ENCODE measurements at regions not wholly inside any gene's neighbourhood (a gene's known extent, or its start where the extent isn't known, plus 50 kb on each side); places are given as distances from the start of the nearest gene placed in this dataset.
"Not testable (repeated sequence)": the region's sequence is repeated elsewhere in the genome, so short reads cannot be mapped to it uniquely, and the experiment has no call there.

DNA sequence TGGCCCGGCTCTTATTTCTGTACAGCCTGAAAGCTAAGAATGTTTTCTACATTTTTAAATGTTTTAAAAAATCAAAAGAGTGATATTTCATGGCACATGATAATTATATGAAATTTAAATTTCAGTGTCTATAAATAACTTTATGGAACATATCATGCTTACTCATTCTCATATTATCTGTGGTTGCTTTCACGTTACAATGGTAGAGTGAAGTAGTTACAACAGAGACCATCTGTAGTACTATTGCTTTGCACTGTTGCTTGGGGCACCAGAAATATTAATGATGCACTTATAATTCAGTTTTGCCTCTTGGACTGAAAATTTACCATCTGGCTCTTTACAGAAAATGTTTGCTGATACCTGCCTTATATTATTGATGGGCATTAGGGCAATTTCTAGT is 481.6 kb downstream of the PLPP3 start:
- no peak for DNase-seq

DNA sequence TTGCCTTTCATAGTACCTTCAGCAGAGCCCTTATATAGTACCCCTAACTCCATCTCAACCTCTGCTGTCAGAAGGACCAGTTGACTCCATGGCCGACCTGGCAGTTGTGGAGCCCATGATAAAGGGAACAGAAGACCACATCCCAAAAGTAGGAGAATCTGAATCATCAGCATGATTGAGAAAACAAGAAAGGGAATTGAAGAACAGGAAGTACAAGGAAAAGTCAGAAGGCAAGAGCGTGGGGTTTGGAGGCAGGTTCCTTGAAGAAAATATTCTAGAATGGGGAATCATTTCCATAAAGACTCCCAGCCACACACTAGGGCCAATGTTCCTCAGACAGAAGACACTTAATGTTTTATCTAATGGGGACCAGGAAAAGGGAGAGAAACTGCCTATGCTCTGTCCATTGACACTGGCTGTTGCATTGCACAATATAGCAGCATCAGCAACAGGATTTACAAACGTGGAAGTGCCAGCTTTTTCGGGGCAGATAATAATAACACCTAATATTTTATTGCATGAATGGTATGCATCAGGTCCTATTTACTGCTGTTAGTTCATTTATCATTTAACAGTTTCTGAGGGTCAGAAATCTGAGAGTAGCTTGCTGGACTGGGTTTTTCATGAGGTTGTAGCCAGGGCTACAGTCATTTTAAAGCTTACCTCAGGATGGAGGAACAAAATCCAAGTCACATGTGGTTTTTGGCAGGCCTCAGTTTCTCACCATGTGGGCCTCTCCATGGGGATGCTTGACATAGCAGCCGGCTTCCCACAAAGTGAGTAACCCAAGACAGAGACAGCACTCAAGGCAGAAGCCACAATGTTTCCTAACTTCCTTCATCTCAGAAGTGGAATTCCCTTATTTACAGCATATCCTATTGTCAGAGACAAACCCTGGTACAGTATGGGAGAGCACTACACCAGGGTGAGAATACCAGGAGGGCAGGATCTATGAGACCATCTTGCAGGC is 483.4 kb downstream of the PLPP3 start:
- no peak for DNase-seq

DNA sequence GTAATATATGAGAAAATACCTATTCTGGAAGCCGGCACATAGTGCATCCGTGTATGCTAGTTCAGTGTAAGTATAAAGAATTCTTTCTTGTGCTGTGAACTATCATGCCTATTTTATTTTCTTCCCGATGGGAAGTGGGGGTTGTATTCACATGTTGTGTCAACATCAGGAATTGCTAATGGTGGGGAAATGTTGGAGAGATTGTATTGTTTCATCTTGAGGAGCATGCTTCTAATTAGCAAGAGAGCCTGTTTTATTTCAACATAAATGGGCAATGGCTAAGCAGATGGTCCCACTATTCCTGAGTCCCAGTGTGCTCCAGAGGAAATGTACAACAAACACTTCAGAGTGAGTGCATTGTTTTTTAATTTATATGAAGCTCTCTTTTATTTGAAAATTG is 485.2 kb downstream of the PLPP3 start:
- no peak for DNase-seq

DNA sequence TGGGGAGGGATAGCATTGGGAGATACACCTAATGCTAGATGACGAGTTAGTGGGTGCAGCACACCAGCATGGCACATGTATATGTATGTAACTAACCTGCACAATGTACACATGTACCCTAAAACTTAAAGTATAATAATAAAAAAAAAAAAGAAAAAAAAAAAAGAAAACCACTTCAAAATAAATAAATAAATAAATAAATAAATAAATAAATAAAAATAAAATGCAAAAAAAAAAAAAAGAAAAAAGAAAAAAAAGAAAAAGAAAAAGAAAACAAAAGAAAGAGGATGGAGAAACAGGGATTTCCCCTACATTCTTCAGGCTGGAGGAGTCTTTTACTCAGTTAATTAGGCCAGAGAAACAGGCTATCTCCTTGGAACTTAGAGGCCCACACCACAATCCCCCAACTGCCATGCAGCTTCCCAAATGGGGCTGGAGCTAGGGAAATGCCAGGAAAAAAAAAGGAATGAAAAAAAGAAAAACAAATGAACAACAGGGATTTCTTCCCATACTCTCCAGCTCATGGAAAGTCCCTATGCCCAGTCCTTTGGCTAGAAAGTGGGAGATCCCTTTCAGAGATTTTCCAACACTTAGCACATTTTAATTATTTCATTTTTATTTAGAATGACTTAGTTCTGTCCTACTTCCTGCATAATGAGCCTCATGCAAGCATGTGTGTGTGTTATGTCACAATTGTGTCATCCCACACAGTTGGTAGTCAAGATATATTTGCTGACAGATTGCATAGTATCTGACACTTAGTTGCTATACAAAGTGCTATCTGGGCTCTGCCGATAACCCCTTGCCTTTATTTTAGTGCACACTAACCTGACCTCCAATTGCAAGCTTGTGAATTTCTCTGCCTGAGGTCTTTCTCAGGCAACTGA is 486.4 kb downstream of the PLPP3 start:
- DNase-seq, result no peak

DNA sequence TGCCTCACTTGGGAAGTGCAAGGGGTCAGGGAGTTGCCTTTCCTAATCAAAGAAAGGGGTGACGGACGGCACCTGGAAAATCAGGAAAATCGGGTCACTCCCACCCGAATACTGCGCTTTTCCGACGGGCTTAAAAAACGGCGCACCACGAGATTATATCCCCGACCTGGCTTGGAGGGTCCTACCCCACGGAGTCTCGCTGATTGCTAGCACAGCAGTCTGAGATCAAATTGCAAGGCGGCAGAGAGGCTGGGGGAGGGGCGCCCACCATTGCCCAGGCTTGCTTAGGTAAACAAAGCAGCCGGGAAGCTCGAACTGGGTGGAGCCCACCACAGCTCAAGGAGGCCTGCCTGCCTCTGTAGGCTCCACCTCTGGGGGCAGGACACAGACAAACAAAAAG is 489.5 kb downstream of the PLPP3 start:
- not testable (repeated sequence) for DNase-seq

DNA sequence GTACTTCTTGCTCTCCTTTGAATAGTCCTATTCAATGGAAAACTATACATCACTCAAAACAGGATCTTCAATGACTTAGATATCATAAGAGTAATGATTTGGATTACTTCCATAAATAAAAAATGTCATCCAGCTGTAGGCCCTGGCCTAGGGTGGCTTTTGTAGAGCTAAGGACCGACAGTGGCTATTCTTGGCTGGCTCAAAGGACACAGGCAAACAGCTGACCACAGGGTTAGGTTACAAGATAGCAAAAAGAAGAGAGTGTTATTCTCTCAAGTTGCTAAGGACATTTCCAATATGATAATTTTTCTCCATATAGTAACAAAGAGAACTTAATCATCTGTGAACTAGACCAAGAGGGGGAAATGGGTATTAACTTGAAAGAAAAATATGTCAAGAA is 495.1 kb downstream of the PLPP3 start:
- no peak for DNase-seq

DNA sequence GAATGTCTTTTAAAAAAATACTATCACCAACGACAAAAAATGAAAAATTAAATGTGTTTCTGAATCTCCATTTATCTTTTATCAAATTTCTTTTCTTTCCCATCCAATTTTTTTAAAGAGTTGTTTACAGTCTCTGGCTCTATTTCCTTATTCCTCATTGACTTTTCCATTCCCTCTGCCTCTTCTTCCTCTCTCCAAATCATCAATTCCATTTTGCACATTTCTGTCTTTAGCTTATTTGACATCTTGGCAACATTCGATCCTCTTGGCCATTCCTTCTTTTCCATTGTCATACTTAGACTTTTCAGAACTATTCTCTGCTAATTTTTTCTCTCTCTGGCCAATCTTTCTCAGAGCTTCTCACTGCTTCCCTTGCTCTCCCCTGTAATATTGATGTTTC is 497.6 kb downstream of the PLPP3 start:
- DNase-seq, result no peak

DNA sequence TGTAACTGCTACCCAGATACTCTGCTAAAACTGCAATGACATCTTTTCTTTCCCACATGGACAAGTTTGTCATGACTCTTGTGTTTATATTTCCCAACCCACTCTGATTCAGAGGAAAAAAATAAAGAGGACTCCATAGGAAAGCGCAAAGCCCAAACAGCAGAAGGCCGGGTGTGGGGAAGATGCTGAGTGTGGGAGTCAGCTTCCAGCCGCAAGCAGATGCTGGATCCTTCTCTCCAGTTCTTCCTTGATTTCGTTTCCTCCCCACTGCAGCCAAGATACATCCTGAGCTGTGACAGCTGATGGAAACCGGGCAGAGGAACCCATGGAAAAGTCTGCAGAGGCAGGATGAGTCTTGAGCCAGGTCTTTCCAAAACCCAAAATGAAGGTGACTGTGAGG is 498.2 kb downstream of the PLPP3 start:
- DNase-seq, result no peak

DNA sequence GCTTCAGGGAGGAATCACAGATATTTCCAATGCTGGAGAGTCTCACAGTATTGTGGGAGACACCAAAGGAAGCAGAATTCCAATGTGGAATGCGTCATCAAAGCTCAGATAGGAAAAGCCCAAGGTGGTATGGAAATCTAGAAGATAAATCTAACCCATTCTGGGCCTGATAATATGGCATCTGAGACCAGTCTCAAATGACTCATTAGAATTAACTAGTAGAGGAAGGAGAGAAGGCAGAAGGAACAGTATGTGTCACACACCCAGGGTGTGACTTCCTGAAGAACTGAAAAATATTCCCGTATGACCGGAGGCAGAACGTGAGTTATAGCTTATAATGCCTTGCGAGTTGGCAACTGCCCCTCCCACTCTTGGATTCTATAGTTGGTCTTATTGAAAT is 499.2 kb downstream of the PLPP3 start:
- no peak for DNase-seq

DNA sequence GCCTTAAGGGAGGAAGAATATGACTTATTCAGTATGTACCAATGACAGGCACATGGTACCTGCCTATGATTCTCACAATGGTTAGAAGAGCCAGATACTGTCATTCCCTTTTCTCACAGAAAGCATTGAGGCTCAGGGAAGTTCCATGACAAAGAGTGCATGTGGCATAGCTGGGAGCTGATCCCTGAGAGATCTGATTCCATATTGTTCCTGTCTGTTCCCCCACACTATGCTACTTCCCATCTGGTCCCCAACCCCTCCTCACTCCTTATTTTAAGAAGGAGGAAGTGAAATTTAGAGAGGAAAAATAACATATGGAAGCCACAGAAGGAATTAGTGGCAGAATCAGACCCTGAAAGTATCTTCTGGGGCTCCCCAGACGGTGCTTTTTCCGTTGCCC is 500.0 kb downstream of the PLPP3 start:
- no peak for DNase-seq

DNA sequence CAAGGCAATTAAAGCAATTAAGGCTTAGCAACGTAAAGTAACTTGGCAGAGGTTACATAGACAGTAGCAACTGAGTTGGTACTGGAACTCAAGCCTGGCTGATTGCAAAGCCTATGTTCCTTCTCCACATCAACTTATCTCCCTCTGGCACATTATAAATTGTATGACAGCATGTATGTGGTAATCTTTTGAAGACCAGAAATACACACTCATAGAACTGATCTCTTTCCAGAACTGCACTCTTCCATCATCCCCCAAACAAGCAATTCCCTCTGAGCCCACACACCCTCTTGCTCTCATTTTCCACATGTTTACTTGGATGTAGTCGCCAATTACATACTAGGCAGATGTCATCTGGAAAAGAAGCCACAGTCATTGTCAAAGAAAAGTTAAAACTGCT is 502.2 kb downstream of the PLPP3 start:
- no peak for DNase-seq

DNA sequence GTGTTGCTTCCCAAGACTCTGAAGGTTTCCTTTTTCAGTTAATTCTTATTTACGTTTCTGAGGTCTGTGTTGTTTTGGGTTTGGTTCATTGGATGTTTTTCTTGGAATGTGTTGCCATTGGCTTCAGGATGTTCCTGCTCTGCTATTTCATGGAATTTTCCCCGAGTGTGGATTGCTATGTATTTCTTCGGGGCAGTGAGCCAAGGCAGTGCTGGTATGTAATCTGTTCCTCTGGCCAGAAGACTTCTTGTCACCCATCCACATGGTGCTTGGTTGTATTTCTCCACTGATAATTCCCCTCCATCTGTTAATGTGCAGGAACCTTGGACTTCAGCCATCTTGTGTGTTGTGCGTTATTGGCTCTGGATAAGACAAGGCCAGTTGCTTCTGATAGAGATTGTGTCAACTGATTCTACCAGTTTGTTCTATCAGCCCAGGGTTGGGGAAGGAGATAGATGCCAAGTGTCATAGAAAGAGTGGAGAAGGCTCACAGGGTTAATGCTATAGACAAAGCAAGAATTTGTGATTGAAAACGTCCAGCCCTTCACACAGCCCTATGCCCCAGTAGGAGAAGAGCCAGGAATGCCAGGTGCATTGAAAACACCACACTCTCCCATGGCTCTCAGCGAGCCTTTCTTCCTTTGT is 505.2 kb downstream of the PLPP3 start:
- DNase-seq, result no peak

DNA sequence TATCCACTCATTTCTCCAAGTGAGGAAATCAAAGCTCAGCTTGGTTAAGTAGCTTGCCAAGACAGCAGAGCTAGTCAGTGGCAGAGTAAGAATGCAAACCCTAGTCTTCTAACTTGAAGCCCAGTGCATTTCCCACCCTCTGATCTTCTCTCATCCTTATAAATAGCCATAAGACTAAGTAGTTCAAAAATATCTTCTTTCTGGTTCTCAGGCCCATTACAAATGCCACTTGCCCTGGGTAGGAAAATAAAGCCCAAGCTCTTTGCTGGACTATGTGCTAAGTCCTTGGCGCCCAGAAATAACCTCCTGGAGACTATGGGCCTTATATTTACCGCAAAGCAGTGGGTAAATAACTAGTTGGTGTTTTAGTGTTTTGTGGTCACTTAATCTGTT is 505.8 kb downstream of the PLPP3 start:
- DNase-seq, result no peak

DNA sequence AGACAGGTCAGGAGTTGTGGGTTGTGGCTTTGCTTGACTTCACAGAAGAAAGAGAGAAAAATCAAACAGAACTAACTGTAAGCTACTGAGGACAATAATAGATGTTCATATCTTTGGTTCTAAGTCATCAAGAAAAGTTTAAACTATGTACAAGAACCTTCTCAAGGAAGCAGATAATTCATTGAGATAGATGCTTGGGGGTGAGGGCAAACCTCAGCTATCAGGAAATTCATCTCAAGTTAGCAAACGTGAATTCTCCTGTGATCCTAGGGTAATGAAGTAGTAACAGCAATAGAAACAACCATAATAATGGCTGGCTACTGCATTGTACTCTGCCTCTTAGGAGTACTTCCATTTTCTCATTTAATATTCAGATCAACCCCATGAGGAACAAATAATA is 506.2 kb downstream of the PLPP3 start:
- no peak for DNase-seq

DNA sequence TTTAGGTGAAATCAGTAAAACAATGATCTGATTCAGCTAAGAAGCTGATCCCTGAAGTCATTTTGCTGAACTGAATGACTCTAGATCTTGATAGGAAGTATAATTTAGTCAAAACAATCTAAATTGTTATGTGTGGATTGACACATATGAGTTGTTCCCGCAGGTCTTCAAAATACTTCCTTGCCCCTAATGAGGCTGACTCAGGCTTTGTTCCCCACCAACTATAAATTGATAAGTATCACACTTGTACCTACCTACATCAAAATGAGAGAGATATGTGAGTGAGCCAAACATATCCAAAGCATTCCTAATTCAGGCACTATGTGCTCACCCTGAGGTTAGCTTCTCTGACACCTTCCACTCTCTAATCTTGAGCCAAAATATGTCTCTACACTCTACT is 507.1 kb downstream of the PLPP3 start:
- no peak for DNase-seq

DNA sequence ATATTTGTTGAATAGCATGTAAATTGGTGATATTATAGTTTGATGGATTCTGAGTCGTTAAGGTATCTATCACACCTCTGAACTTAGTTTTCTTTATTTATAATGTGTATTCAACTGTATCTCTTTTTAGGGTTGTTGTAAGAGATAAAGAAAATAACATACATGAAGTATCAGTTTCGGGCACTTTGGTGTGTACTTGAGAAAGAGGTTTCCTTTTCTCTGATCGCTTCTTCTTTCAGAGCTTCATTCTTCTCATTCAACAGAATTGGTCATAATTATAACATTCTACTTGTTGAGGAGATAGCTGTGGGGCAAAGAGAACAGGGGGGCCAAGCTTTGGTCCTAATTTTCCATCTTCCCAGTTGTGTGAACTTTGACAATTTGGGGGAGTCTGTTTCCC is 508.0 kb downstream of the PLPP3 start:
- no peak for DNase-seq

DNA sequence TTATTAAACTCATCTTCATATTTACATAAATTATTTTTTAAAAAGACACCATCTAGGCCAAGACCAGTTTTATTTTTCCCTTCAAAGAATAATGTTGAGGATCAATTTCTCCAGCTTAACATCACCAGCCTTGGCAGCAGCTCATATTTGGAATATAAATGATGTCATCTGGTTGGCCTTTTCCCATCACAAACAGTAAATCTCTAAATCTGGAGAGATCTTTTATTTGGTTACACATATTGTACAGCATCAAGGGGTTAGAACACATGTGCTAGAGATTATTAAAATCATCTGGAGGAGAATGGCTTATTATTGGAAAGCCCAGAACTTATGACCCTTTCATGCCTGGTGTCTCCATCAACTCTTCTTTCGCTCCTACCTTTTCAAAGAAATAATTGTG is 508.8 kb downstream of the PLPP3 start:
- no peak for DNase-seq

DNA sequence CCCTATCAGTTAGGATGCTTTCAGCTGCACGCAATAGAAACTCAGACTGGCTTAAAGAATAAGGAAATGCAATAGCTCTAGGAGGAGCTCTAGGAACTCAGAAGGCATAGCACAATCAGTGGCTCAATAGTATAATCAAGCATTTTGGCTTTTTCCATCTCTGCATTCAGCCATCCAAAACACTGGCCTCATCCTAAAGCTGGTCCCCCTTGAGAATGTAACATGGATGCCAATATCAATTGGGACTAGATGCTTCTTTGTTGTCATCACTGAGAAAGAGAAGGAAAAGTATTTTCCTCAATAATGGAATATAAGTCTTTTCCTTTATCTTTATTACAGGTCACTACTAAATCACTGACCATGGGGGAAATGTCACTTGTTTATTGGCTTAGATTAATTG is 509.5 kb downstream of the PLPP3 start:
- DNase-seq, result no peak

DNA sequence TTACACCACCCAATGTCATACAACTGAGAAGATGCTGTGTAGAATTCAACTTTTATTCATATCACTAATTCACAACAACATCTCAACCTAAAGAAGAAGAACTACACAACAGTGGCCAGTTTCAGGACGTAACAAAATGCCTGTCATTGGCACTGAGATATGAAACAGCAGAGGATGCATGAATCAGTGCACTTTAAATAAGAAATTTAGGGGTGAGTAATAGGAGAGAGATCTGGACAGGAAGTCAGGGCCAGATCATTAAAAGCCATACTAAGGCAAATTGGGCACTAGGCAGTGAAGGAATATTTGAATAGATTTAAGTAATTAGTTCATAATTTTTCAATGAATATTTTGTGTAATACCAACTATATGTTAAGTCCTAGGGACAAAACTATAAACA is 510.5 kb downstream of the PLPP3 start:
- DNase-seq, result no peak

DNA sequence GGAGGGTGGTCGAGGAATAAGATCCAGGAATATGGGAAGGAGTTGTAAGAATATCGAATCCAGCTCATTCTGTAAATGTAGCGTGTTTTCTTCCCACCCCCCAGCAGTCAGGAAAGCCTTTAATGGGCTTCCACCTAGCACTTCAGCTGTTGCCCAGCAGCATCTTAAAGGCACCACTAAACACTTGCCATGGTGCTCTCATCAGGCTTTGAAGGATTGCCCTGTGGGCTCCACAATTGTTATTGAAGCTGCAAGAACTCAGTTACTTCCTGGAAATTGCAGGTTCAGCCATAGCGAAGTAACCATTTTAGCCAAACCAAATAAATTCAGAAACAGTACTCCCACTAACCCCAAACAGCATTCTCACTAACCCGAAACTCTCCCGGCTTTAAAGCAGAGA is 511.2 kb downstream of the PLPP3 start:
- DNase-seq, result no peak

DNA sequence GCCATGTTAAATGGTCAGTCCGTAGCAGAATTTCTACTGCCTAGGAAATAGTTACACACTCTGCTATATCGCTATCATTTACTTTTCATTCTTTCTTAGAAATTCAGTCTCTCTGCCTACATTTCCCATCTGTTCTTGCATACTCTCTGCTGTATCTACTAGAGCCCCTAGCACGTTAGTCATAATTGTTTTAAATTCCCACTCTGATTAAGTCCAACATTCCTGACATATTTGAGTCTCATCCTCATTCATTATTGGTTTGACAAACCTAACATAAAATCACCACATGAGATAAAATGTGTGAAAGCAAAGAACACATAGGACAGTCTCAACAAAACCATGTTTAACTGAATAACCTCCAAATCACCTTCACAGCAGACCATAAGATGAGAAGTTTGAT is 513.6 kb downstream of the PLPP3 start:
- no peak for DNase-seq

DNA sequence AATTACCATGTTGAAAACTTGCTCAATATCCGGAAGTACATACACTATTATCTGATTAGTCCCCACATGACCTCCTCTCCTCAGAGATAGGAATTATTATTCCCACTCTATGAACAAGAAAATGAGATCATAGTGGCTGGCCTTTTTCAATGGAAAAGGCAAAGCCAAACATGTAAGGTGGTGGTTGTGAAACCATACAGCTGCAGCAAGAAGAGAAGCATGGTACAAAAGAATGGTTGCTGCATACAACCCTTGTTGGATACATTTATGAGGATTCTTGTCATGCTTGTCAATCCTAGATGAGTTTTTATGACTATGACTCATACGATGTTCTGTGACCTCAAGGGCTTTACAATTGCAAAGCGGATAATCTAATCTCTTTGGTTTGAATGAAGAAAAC is 514.7 kb downstream of the PLPP3 start:
- no peak for DNase-seq

DNA sequence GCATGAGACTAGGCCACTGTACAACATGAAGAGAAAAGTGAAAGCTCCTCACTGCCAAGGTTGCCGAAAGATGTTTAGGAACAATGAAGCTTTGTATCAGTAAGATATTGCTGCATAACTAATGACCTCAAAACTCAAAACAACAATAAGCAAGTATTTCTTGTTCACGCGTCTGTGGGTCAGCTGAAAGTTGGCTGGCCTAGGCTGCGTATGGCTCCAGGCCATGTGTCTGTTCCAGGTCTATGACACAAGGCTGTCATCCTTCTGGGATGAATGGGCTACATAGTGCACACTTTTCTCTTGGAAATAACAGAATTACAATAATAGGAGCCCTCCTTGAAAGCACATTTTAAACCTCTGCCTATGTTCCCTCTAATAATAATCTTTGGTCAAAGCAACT is 515.9 kb downstream of the PLPP3 start:
- DNase-seq, result no peak

DNA sequence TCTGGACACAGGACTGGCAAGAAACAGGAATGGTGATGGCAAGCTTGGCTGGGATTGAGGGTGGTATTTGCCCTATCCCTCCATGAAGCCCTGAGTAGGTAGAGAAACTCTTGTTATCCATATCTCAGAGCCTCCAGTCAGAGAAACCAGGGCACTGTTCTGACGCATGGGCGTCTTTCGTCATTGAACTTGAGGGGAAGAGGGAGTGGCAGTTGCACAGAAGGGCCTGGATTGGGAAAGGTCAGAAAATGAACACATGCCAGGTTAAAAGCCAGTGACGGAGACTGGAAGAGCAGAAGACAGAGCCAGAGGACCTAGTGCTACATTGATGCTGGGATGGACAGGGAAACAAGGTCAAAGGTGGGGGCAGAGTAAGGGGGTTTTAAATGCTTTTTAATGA is 516.7 kb downstream of the PLPP3 start:
- no peak for DNase-seq
